Chondrocyte (in vitro differentiated cells): ENCODE measurements at regions not wholly inside any gene's neighbourhood (a gene's known extent, or its start where the extent isn't known, plus 50 kb on each side); places are given as distances from the start of the nearest gene placed in this dataset.

ENCODE experiments used
- DNase-seq: peaks from one replicate; pipeline ENCODE4 v3.0.0; 2021; ENCODE audit warnings: mixed read lengths, low spot score
- H3K27ac Mint-ChIP-seq: one replicate; pipeline ENCODE4 v1.8.0; 2021; ENCODE audit warnings: mild to moderate bottlenecking, moderate library complexity, mixed read lengths; ENCODE audit not compliant: unreplicated experiment
- H3K27me3 Mint-ChIP-seq: 2 replicates; pipeline ENCODE4 v1.8.0; 2021; ENCODE audit warnings: low read depth, mixed read lengths
- H3K36me3 Mint-ChIP-seq: 2 replicates; pipeline ENCODE4 v1.8.0; 2021; ENCODE audit warnings: low read depth, mixed read lengths
- H3K4me1 Mint-ChIP-seq: 2 replicates; pipeline ENCODE4 v1.8.0; 2021; ENCODE audit warnings: low read depth, mild to moderate bottlenecking, mixed read lengths
- H3K4me3 Mint-ChIP-seq: one replicate; pipeline ENCODE4 v1.8.0; 2021; ENCODE audit warnings: mild to moderate bottlenecking, moderate library complexity, mixed read lengths; ENCODE audit not compliant: unreplicated experiment
- H3K9me3 Mint-ChIP-seq: 2 replicates; pipeline ENCODE4 v1.8.0; 2021; ENCODE audit warnings: low read depth, mixed read lengths
- CTCF ChIP-seq: fragments of 200-600 bp; sonication (generic); IDR thresholded peaks from 2 replicates; pipeline ENCODE4 v1.5.0; 2021; ENCODE audit warnings: antibody characterized with exemption, mild to moderate bottlenecking, moderate library complexity

DNA sequence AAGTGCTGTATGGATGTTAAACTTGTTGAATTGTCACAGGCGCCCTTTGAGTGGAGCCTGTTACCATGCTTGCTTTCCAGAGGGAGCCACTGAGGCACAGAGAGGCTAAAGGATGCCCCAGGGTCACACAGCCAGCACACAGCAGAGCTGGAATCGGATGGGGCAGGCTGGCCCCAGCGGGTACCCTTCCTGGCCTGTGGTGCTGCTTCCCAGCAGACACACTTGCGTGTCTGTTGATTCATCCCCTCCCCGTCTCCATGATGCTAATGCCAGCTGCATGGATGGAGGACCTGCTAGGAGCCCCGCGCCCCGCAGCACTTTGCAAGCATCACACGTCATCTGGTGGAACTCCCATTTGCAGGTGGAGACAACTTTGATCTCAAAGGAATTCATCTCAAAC is 52.4 kb upstream of the SHISAL1 start:
- Mint-ChIP-seq H3K4me1 (peaks cover 61% of the 10 kb centered on the region), H3K4me3 (no peak overlapping the region), H3K27ac (no peak overlapping the region), H3K9me3 (no peaks in the 10 kb centered on the region), H3K27me3 (peaks cover 8% of the 10 kb centered on the region), H3K36me3 (no peaks in the 10 kb centered on the region)
- peak; percentile 12 for TF ChIP-seq CTCF
- DNase-seq: peak; percentile 70

GRCh38 chr22:44364751-44365130 is 52.0 kb upstream of the SHISAL1 start:
- H3K27me3 Mint-ChIP-seq: peaks cover 5% of the 10 kb centered on the region
- no peak overlapping the region for H3K27ac Mint-ChIP-seq
- no peaks in the 10 kb centered on the region for H3K9me3 Mint-ChIP-seq
- DNase-seq: peak; percentile 79
- no peak overlapping the region for H3K4me3 Mint-ChIP-seq
- H3K36me3 Mint-ChIP-seq: no peaks in the 10 kb centered on the region
- peaks cover 66% of the 10 kb centered on the region for H3K4me1 Mint-ChIP-seq
- TF ChIP-seq CTCF: no peak

DNA sequence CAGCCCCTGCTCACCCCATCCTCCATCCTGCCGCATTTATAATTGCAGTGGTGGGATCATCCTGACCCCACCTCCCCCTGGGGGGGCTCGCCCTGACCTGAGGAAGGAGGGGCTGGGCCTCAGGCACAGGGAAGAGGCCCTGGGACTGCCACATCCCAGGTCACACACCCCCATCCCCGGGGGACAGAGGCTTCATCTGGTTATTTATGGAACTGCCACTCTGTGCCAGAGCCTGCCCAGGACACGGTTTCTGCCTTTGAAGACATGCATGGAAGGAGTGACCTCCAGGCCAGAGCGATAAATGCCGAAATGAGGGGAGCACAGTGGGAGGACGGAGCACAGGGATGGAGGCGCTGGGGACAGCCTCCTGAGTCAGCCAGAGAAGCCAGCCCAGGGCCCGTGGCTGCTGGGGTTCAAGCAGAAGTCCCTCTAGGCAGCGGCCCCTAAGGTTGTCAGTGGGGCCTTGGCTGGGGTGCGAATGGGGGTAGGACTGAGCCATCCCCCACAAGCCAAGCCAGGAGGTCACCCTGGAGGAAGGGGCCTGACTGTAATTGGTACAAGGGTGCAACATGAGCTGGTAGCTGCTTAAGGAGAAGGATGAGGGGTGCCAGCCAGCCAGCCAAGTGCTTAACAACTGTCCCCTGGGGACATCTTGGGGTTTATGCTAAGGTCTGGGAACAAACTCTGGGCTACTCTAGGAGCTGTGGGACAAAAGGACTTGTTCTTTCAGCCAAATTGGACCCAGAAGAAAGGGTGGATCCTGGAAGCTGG is 51.4 kb upstream of the SHISAL1 start:
- Mint-ChIP-seq H3K4me3 (no peak overlapping the region), H3K27ac (peak overlapping the region; percentile 71)
- no peak for TF ChIP-seq CTCF

GRCh38 chr22:44363013-44363979 is 50.5 kb upstream of the SHISAL1 start:
- no peak for TF ChIP-seq CTCF
- Mint-ChIP-seq H3K27me3 (no peaks in the 10 kb centered on the region), H3K4me1 (peaks cover 79% of the 10 kb centered on the region), H3K9me3 (no peaks in the 10 kb centered on the region), H3K27ac (peak overlapping the region; percentile 86), H3K36me3 (no peaks in the 10 kb centered on the region), H3K4me3 (no peak overlapping the region)
- DNase-seq: peak; percentile 97

More for the DNA sequence above, 51.4 kb upstream of the SHISAL1 start:
- Mint-ChIP-seq H3K9me3 (no peaks in the 10 kb centered on the region), H3K36me3 (no peaks in the 10 kb centered on the region), H3K27me3 (peaks cover 3% of the 10 kb centered on the region), H3K4me1 (peaks cover 71% of the 10 kb centered on the region)
- peak; percentile 81 for DNase-seq

GRCh38 chr22:44362249-44363012 is 49.7 kb upstream of the SHISAL1 start:
- H3K4me3 Mint-ChIP-seq: no peak overlapping the region
- DNase-seq: peak; percentile 33
- no peak for TF ChIP-seq CTCF
- no peaks in the 10 kb centered on the region for H3K27me3 Mint-ChIP-seq
- peaks cover 87% of the 10 kb centered on the region for H3K4me1 Mint-ChIP-seq
- H3K27ac Mint-ChIP-seq: peak overlapping the region; percentile 81
- H3K36me3 Mint-ChIP-seq: no peaks in the 10 kb centered on the region
- no peaks in the 10 kb centered on the region for H3K9me3 Mint-ChIP-seq
